Activated CD8-positive, alpha-beta memory T cell treated with anti-CD3 and anti-CD28 coated beads for 24 hours (primary cell): ENCODE measurements at regions not wholly inside any gene's neighbourhood (a gene's known extent, or its start where the extent isn't known, plus 50 kb on each side); places are given as distances from the start of the nearest gene placed in this dataset.
"Not testable (repeated sequence)": the region's sequence is repeated elsewhere in the genome, so short reads cannot be mapped to it uniquely, and the experiment has no call there.

Experiments used
- DNase-seq: peaks from one replicate; pipeline ENCODE4 v3.0.0-alpha.2; 2020

GRCh38 chr3:125918024-125918423 lies 51.0 kb upstream of the ROPN1B start:
- not testable (repeated sequence) for DNase-seq

DNA sequence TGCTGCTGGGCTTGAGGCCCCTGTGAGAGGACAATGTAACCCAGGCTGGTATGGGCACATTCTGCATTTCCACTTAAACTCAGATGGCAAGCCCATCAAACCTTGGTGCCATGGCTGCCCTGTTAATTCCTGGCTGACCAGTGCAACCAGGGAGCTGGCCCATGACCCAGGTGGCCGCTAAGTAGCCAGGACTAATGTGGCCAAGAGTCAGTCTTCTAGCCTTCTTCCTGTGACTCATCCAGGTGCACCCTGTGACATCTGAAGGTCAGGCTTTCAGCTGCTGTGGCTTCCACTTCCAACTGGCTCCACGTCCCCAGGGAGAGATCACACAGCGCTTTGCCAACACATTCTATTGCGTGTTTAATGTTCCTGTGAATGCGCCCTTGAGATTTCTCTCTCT lies 50.5 kb upstream of the ROPN1B start:
- not testable (repeated sequence) for DNase-seq

GRCh38 chr3:125918866-125919265 lies 50.1 kb upstream of the ROPN1B start:
- not testable (repeated sequence) for DNase-seq
